ENCODE measurements at regions not wholly inside any gene's neighbourhood (a gene's known extent, or its start where the extent isn't known, plus 50 kb on each side); places are given as distances from the start of the nearest gene placed in this dataset.

- peaks cover 0 to 61% (median 0%) of the 10 kb centered on the region in 7 donors for H3K27me3 ChIP-seq (replicated peaks in 1 of 7)
- no peak overlapping the region for H3K4me3 ChIP-seq
- intact Hi-C loops (cut with DNase I; ENCODE audit: low total_unique reads), result no loop called here
- TF ChIP-seq CTCF (IDR thresholded peaks at IDR 0.05 in 8 of 11, conservative IDR thresholded peaks at IDR 0.05 in 3 of 11) (no peak), POLR2AphosphoS5 (IDR thresholded peaks at IDR 0.05) (no peak), POLR2A (IDR thresholded peaks at IDR 0.05) (no peak)
- whole genome bisulfite sequencing, 5 donors, result 88 to 89% (median 89%) methylated on average over 18 of the region's 18 CpGs
- H3K4me1 ChIP-seq, result no peaks in the 10 kb centered on the region
- no peak for DNase-seq
- H3K27ac ChIP-seq, result no peak overlapping the region
- peaks cover 0 to 20% (median 7%) of the 10 kb centered on the region in 8 donors for H3K9me3 ChIP-seq
- H3K36me3 ChIP-seq, result no peaks in the 10 kb centered on the region
These were observed 100.8 kb downstream of the RBFOX3 start for GRCh38 chr17:79510071-79510470.

GRCh38 chr17:79509490-79509889 lies 101.4 kb downstream of the RBFOX3 start:
- WGBS, 5 donors, result 66 to 83% (median 71%) methylated on average over 13 to 14 of the region's 14 CpGs
- Histone ChIP-seq H3K9me3 (peaks cover 0 to 20% (median 7%) of the 10 kb centered on the region in 8 donors), H3K4me3 (no peak overlapping the region), H3K4me1 (no peaks in the 10 kb centered on the region), H3K27ac (no peak overlapping the region), H3K36me3 (no peaks in the 10 kb centered on the region), H3K27me3 (replicated peaks in 1 of 7) (peaks cover 0 to 58% (median 0%) of the 10 kb centered on the region in 7 donors)
- intact Hi-C loops (cut with DNase I; ENCODE audit: low total_unique reads), result no loop called here
- no peak for DNase-seq
- TF ChIP-seq POLR2AphosphoS5 (IDR thresholded peaks at IDR 0.05) (no peak), POLR2A (IDR thresholded peaks at IDR 0.05) (no peak), CTCF (IDR thresholded peaks at IDR 0.05 in 8 of 11, conservative IDR thresholded peaks at IDR 0.05 in 3 of 11) (no peak)

- DNase-seq, result no peak
- Histone ChIP-seq H3K36me3 (no peaks in the 10 kb centered on the region), H3K9me3 (peaks cover 0 to 20% (median 7%) of the 10 kb centered on the region in 8 donors), H3K27ac (no peak overlapping the region), H3K27me3 (replicated peaks in 1 of 7) (peaks cover 0 to 58% (median 0%) of the 10 kb centered on the region in 7 donors), H3K4me3 (no peak overlapping the region), H3K4me1 (no peaks in the 10 kb centered on the region)
- TF ChIP-seq POLR2A (IDR thresholded peaks at IDR 0.05), result no peak
- TF ChIP-seq CTCF (IDR thresholded peaks at IDR 0.05 in 8 of 11, conservative IDR thresholded peaks at IDR 0.05 in 3 of 11), result no peak
- TF ChIP-seq POLR2AphosphoS5 (IDR thresholded peaks at IDR 0.05), result no peak
- intact Hi-C loops (cut with DNase I; ENCODE audit: low total_unique reads), result no loop called here
- 78 to 90% (median 85%) methylated on average over 14 to 18 of the region's 18 CpGs for WGBS, 5 donors
These were observed 101.8 kb downstream of the RBFOX3 start for GRCh38 chr17:79509008-79509407.

GRCh38 chr17:79508291-79508716 lies 102.5 kb downstream of the RBFOX3 start:
- no peaks in the 10 kb centered on the region for H3K36me3 ChIP-seq

More at GRCh38 chr17:79508291-79508716, 102.5 kb downstream of the RBFOX3 start:
- Histone ChIP-seq H3K9me3 (peaks cover 0 to 16% (median 5%) of the 10 kb centered on the region in 8 donors), H3K4me1 (no peaks in the 10 kb centered on the region), H3K4me3 (no peak overlapping the region), H3K27me3 (replicated peaks in 1 of 7) (peaks cover 0 to 58% (median 0%) of the 10 kb centered on the region in 7 donors), H3K27ac (no peak overlapping the region)
- intact Hi-C loops (cut with DNase I; ENCODE audit: low total_unique reads), result no loop called here
- TF ChIP-seq POLR2A (IDR thresholded peaks at IDR 0.05), result no peak
- TF ChIP-seq CTCF (IDR thresholded peaks at IDR 0.05 in 8 of 11, conservative IDR thresholded peaks at IDR 0.05 in 3 of 11), result no peak
- no peak for TF ChIP-seq POLR2AphosphoS5 (IDR thresholded peaks at IDR 0.05)
- WGBS, 5 donors, result 61 to 82% (median 70%) methylated on average over 16 to 22 of the region's 22 CpGs
- DNase-seq, result no peak
